CD1c-positive myeloid dendritic cell (primary cell): ENCODE measurements at regions not wholly inside any gene's neighbourhood (a gene's known extent, or its start where the extent isn't known, plus 50 kb on each side); places are given as distances from the start of the nearest gene placed in this dataset.

Experiments
- DNase-seq: peaks from one replicate; pipeline ENCODE4 v3.0.0-alpha.2; 2016; ENCODE audit errors: extremely low spot score

DNA sequence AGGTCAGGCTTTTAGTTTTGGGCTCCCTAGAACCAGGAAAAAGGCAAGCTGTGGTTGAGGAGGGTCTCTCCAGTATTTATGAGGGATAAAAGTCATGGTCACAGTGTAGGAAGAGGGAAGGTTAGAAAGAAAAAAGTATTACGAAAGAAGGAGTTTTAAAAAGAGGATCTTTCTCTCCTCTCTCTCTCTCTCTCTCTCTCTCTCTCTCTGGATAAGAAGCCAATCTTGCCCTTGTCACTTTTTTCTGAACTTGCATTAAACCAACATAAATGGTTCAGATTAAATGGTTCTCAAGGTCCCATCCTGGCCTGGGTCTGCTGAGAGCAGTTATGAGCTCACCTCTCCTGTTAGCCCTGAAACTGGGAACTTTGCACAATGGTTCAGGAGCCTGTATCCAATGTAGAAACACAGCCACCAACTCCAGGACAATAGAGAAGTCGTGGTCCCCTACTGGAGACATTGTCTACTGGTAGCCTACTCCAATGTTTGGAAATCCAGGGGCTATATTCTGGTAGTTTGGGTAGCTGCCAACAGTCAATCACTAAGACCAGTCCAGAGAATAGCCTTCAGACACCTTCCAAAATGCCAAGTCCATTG, 131.9 kb downstream of the DAD1 start:
- no peak for DNase-seq

DNA sequence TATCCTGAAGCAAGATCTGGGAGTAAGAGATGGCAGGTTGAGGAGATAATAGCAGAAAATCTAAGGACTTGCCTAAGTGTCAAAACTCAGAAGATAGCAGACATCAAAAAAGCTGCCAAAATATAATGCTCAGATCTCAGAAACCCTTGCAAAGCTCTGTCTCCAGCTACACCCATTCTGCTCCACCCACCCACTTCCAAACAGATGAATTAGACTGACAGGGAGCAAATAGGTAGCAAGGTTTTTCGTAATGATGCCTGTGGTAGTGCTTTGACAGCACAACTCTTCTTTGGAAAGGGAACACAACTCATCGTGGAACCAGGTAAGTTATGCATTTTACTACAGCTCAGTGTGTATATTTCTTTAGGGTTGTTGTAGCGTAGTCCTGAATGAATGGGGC, 132.6 kb downstream of the DAD1 start:
- no peak for DNase-seq

DNA sequence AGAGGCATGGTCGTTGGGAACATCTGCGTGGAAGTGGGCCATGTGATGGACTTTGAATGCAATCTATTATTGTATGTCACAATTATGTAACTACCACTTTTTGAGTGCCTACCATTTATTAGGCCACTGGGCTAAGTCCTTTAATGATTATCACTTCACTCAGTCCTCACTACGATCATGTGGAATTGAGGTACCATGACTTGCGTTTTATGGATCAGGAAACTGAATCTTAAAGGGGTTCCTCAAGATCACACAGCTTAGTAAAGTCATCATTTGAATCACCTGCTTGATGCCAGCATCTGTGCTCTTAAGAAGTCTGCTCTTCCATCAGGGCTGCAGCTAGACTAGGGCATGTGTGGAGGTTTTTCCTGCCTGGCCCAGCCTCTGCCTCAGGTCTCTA, 136.7 kb downstream of the DAD1 start:
- DNase-seq, result no peak

DNA sequence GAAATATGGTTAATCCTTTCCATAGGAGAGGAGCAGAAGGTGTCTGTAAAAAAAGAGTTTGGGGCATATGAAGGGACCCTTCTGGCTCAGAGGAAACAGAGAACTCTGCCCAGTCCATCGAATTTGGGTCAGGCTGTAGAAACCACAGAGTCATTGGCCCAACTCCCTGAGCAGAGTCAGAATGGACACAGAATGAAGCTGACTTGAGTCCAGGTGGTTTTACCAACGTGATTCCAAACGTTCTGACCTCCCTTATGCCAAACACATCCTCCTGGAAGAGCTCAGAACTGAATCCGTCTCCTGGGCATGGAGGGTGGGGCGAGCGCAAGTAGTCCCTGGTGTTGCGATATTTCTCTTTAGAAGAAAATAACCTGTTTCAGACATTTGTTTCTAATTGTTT, 138.8 kb downstream of the DAD1 start:
- DNase-seq, result no peak

DNA sequence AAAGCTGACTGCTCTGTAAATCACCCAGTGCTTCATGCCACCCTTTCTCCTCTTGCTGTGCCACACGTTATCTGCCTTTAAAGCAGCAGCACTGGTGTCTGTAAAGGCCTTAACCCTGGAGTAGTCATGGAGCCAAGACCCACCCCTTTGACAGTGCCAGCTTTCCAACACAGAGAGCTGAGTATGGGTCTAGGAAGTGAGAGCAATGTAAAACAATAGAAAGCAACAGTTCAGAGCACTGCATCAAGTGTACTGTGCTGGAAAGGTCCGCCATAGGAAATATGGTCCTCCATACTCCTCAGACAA, 139.5 kb downstream of the DAD1 start:
- DNase-seq, result no peak

DNA sequence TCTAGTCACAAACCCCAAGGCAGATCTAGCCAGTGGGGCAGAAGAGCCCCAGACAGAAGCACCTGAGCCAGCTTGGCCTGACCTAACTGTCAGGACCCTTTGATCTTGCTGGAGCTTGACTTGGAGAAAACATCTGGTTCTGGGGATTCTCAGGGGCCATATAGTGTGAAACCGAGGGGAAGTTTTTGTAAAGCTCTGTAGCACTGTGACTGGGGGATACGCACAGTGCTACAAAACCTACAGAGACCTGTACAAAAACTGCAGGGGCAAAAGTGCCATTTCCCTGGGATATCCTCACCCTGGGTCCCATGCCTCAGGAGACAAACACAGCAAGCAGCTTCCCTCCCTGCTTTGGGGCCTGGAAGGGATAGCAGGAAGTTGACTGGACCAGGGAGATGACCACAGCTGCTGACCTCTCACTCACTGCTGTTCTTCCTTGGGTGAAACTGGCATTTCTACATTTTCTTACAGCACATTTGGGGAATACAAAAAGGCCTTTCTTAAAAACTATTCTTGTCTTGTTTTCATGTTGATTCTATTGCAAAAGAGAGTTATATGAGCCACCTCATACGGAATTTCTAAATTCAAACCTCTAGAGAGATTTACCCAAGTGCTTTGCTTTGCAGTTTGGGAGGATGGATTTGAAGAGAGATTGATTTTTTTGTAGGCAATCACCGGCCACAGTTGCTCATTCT, 140.0 kb downstream of the DAD1 start:
- no peak for DNase-seq

DNA sequence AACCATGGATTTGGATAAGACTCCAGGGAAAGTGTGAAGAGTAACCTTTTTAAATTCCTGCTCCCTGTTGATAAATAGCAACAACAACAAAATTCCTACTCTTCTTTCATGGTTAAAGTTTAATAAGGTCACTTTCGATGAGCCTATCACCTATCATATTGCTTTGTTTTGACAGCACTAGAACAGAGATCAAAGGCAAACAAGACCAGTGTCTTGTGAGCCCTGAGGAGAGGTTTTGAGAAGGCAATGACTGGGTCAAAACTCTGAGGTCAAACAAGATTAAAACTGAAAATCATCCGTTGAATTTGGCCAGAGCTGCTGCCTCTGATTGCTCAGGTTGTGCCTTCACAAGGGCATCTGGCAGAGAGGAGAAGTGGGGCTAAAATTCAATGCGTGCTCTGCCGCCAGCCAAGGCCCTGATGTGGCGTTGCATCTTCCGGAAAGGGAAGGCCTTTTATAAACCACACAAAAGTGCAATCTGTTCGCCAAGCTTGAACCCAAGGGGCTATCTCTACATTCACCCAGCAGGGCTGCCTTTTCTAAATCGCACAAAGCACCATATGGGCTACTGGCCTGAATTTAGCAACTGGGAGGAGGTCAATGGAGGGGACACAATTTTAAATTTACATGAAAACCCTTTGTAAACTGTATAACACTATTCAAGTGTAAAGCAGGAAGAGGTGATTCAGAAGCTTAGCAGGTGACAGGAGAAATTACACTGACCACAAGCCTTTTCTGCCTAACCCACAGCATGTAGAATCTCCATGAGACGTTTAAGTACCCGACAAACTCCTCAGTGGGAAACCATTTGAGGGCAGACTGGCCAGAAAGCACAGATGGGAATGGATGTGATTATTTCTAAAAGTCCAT, 140.8 kb downstream of the DAD1 start:
- no peak for DNase-seq

DNA sequence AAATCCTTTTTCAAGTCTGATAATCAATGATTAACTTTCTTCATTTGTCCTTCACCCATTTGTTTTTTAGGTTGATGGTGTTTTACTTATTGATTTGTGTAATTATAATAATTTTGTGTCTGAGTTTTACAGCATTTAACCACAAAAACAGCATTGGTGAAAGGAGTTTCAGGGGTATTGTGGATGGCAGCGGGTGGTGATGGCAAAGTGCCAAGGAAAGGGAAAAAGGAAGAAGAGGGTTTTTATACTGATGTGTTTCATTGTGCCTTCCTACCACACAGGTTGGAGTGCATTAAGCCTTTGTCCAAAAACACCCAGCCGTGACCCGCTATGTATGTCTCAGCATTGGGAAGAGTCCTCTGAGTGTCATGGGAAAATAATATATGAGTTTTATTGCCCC, 150.3 kb downstream of the DAD1 start:
- no peak for DNase-seq

DNA sequence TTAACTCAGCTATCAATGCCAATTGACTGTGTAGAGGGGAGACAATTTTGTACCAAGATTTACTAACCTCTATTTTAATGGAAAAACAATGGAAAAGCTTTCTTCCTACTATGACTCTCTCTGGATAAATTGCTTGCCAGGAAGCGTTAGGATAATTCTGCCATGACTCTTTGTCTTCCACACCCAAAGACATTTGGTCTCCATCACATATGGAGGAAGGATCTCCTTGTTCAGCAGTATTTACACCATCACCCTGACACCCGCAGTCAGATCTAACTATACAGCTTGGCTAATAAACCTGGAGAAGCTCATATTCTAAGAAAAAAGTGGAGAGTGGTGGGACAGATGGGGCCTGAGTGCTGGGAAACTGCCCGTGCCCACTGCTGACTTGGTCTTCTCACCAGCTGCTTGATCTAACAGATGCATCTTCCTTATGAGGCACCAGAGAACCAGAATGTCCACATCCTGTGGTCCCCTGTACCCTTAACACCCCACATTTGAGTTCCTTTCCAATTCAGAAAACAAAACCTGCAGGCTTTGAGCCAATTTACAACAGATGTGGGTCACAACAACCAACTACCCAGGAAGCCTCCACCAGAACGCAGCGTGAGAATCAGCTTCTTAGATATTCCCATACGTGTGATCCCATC, 154.0 kb downstream of the DAD1 start:
- DNase-seq, result no peak

DNA sequence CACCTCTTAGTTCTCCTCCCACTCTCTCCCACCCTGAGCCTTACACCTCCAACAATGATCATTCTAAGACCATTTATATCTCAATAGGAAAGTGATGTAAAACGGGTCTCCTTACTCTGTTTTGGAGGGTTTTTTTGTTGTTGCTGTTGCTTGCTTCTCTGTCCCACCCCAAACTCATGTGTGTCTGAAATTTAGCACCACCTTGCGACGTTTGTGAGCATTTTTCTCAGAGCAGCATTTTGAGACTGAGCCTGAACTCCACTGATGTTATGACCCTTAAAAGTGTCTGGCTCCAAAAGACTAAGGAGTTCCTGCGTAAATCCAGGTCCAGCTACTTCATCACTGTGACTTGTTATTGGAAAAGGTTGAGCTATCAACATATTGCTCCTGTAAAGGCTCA, 155.0 kb downstream of the DAD1 start:
- no peak for DNase-seq

DNA sequence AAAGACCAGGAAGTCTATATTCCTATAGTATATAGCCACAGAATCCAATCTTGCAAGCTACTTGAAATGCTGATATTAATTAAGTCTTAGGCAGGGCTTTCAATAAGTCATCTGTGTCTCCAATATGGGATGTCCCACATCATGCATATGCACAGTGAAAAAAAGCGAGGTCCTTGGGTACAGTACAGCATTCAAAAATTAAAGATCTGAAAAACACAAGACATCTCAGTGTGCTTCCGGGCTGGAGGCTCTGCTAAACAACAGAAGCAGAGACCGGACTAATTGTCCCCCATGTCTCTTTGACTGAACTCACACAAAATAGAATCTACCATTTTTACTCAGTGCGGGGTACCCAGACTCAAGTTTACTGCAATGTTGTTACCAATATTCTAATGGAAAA, 156.0 kb downstream of the DAD1 start:
- no peak for DNase-seq

DNA sequence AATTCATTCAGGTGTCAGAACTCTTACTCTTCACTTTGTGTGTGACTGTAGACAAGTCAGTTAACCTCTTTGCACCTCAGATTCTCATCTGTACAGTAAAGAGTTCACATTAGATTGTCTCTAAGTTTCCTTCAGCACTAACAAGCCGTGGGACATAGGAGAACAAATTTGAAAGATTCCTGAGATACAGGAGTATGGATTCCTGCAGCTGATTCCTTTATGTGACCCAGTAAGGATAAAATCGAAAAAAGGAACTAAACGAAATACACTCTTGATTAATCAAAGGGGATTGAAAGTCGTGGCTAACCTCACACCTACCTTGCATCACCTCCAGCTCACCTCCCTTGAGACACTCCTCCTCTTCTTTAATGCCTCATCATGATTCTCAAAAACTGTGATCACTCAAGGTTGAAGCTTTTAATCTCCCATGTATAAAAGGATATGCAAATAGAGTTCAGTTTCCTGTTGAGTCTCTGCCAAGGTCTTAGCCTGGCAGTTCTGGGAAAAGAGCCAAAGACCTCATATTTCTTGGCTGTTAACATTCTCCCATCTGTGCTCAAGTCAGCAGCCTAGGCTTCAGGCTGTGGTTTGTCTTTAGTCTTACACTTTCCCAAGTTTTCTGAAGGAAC, 156.6 kb downstream of the DAD1 start:
- DNase-seq, result no peak

DNA sequence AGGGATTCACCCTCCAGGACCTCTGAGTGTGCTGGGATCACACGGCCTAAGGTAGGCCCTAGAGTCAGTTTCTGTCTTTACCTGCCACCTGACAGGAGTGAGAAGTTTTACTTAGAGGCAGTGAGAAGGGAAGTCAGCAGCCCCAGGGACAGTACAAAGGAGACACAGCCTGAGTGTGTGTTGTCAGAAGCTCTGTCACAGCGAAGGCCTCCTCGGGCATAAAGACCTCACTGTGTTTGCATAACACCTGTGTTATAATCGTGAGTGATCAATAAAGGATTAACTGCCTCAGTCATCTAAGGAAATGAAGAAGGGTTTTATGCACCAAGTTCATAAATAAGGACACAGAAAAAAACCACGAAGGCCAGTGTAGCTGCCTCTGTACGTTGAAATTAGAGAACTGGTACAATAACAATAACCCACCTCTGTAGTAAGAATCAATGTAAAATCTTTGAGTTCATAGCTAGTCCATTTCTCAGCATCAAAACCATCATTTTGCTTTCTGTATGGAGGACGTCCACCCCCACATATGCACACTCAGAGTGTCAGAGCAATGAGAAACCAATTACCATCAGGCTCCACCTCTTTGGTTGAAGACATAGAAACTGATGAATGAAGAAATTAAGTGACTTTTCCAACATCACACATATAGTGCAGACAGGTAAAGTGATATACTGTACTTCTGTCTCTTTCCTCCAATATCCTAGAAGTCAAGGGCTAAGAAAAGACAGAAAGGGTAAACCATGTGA, 159.3 kb downstream of the DAD1 start:
- no peak for DNase-seq

DNA sequence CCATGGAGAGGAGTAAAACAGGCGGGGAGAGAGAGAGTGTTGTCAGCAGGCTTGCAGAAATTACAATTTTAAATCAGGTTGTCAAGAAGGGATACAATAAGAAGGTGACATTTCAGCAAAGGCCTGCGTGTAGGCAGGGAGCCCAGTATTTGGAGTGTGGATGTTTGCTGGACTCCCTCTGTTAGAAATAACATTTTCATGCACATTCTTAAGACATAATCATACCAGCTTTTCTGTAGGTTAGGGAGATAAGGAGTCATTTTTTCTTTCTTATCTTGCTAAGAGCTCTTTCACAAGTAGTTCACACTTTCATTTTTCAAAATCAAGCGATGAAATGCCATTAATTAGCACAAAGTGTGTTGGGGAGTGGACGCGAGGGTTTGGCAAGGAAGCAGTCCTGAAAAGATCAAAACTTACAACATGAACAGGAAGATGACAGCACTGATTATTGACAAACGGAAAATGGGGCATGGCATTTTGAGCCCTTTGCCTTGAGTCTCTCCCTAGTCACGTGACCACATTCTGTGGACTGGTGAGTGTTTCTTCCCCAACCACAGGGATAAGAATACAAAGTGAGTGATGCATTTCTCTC, 160.2 kb downstream of the DAD1 start:
- peak; percentile 33 for DNase-seq

DNA sequence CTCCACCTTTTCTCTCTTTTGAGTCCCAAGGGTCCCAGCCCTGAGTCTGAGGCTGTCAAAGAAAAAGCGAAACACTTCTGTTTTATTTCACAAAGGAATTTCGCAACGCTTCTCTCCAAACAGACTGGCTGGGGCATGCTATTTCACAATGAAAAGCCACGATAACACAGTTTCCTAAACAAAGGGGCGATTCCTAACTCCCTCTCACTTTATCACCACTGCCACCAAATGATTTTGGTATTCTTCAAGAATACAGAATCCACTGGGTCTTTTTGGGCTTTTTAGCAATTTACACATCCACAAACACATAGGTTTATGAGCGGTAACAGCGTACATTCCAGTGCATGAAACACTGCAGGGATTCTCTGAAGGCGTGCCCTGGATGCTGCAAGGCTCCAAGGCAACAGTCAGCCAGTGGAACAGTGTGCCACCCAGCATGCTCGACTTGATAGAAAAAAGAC, 161.2 kb downstream of the DAD1 start:
- DNase-seq, result peak; percentile 77

DNA sequence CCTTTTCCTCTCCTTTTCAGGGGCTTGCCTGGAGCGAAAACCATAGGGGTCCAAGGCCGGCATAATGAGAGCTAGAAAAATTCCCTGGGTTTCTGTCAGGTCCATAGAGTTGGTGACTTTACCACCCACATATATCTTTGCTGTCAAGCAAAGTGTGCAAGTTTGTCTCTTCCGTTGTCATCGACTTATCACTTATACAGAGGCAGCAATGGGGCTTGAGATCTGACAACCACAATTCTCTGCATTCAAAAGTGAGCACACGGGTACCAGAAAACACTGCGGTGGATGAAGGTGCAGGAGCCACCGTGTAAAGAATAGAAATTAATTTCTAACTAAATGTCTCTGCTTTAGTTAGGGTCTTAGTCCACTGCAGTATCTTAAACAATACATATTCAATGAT, 162.3 kb downstream of the DAD1 start:
- no peak for DNase-seq

DNA sequence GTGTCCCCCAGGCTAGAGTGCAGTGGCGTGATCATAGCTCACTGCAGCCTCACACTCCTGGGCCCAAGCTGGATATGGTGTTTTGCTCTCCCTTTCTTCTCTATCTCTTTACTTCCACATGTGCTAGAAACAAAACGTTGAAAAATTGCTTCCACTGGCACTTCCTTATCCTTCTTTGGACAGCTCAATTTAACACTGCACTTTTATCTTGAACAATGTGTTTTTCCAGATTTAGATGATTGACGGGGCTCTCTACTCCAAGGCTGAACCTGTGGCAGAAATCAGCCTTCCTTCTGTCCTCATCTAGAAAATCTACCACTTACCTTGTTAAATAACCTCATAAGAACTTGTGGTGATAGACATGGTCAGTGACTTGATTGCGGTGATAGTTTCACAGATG, 165.1 kb downstream of the DAD1 start:
- DNase-seq, result no peak

DNA sequence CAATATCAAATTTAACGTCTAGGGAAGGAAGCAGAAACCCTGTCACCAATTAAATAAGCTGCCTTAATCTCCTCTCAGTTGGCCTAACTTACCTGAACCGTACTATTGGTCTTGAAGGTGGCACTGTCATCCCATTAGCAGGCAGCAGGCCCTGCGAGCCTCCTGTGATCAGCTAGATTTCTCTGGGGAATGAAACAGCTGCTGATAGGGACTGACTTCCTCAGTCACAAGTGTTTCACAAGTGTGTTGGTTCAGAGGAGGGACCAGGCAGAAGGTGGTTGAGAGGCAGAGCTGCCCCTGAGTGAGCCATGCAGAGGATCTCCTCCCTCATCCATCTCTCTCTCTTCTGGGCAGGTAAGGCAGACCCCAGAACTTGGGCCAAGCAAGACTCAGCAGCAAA, 166.8 kb downstream of the DAD1 start:
- DNase-seq, result no peak

DNA sequence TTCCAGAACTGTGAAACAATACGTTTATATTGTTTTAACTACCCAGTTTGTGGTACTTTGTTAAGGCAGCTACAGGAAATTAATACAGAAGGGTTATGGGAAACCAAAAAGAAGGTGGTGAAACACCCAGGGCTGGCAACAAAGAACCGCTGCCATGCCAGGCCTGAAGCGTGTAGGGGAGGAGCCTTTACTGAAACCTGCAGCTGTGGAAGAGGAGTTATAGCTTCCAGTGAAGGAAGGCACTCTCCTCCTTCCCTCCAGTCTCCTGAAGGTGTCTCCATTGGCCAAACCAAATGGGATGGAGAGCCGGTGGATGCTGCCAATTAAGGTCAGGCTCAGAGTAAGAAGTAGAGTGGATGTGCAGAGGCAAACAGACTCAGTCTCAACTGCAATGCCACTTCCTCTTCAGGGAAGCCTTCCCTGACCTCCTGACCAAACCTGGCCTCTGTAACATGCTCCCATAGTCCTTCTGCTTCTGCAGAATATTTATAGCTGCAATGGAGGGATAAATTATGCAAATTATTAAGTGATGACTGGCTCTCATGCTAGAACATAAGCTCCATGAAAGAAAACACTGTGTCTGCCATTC, 168.3 kb downstream of the DAD1 start:
- no peak for DNase-seq

DNA sequence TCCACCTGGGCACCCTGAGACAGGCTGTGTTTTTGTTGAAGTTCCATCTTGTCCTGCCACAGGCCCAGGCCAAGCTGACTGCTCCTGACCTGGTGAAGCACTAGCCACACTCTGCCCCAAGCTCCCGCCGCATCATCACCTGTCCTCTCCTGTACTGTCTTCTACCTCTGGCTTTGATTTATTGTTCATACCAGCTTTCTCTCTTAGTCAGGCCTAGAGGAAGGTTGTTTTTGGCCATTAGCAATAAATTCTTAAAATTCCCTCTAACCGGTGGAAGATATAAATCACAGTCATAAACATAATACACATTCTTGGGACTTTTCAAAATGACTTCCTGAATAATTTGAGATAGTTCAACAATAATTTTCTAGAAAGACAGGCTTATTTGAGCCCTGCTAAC, 169.4 kb downstream of the DAD1 start:
- no peak for DNase-seq

DNA sequence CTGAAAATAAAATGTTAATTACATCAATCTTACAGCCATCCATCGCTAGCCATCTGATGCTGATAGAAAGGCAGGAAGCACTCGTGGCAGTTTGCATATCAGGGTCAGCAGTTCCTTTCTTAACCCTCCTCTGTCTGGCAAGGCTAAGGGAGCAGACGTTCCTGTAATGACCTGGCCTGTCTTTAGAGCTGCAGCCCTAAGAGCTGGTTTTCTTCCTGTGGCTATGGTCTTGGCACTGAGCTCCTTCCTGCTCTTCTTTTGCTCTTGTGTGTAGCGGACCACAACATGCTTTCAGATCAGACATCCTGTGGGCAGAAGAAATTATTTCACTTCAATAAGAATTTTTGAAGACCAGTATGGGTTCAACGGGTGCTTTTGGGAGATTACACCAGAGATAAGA, 170.4 kb downstream of the DAD1 start:
- no peak for DNase-seq
